ENCODE measurements at regions not wholly inside any gene's neighbourhood (a gene's known extent, or its start where the extent isn't known, plus 50 kb on each side); places are given as distances from the start of the nearest gene placed in this dataset.

DNA sequence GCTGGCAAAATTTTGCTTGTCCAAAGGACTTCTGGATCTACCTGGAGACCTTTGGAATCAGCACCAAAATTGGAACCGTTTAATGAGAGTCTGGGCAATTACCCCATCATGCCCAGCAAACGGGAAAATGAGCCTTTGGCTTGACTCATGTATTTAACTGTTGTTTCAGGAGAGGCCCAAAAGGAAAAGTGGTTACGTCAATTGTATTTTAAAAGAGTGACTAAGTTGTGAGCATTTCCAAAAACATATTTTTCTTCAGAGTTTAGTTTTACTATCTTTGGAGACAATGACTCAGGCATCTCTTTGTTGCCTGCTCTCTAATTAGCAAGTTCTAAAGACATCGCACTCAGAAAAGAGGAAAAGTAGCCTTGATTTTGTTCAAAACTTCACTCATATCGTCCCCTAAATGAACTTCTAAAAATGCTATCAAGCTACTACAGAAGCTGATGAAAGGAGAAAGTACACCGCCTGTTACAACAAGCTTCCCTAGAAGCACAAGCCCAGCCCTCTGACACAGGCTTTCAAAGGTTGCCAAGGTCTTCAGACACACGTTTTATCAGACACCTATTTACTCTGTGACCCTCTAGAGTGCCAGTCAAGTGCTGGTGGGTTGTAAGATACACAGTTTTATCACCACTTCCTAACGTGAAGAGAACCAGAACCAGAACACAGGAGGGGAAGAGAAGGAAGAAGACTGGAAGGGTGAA is 146.2 kb downstream of the TBX18 start (continued):
- TF ChIP-seq, protein P1, sequence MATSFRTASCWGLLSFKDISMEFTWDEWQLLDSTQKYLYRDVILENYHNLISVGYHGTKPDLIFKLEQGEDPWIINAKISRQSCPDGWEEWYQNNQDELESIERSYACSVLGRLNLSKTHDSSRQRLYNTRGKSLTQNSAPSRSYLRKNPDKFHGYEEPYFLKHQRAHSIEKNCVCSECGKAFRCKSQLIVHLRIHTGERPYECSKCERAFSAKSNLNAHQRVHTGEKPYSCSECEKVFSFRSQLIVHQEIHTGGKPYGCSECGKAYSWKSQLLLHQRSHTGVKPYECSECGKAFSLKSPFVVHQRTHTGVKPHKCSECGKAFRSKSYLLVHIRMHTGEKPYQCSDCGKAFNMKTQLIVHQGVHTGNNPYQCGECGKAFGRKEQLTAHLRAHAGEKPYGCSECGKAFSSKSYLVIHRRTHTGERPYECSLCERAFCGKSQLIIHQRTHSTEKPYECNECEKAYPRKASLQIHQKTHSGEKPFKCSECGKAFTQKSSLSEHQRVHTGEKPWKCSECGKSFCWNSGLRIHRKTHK (tag by site-specific recombination; IDR thresholded peaks at IDR 0.05) = no peak
- TF ChIP-seq, protein P2, sequence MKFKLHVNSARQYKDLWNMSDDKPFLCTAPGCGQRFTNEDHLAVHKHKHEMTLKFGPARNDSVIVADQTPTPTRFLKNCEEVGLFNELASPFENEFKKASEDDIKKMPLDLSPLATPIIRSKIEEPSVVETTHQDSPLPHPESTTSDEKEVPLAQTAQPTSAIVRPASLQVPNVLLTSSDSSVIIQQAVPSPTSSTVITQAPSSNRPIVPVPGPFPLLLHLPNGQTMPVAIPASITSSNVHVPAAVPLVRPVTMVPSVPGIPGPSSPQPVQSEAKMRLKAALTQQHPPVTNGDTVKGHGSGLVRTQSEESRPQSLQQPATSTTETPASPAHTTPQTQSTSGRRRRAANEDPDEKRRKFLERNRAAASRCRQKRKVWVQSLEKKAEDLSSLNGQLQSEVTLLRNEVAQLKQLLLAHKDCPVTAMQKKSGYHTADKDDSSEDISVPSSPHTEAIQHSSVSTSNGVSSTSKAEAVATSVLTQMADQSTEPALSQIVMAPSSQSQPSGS (tag by site-specific recombination; IDR thresholded peaks at IDR 0.05; ENCODE audit: low read depth) = peak; percentile 57
- TF ChIP-seq ZNF223 (tag by site-specific recombination; IDR thresholded peaks at IDR 0.05) (no peak), ZNF10 (tag by site-specific recombination; IDR thresholded peaks at IDR 0.05) (no peak), ZNF239 (tag by site-specific recombination; IDR thresholded peaks at IDR 0.05) (no peak), ZNF394 (tag by site-specific recombination; IDR thresholded peaks at IDR 0.05; ENCODE audit: borderline replicate concordance) (no peak), ZNF37A (tag by site-specific recombination; IDR thresholded peaks at IDR 0.05) (no peak), ZNF214 (tag by site-specific recombination; IDR thresholded peaks at IDR 0.05; ENCODE audit: borderline replicate concordance) (no peak), ZNF391 (tag by site-specific recombination; IDR thresholded peaks at IDR 0.05; ENCODE audit: borderline replicate concordance, low read depth) (no peak), ZNF629 (tag by site-specific recombination; IDR thresholded peaks at IDR 0.05) (peak; percentile 77), ZNF747 (tag by site-specific recombination; IDR thresholded peaks at IDR 0.05) (no peak), ZNF23 (tag by site-specific recombination; IDR thresholded peaks at IDR 0.05; ENCODE audit: borderline replicate concordance) (no peak), REPIN1 (tag by site-specific recombination; IDR thresholded peaks at IDR 0.05; ENCODE audit: low read depth) (no peak), ZBTB1 (tag by site-specific recombination; IDR thresholded peaks at IDR 0.05) (0 out of 2 replicates have a peak, but pooled peaks have one; percentile 9), ZNF221 (tag by site-specific recombination; IDR thresholded peaks at IDR 0.05; ENCODE audit: borderline replicate concordance) (no peak), ZNF416 (tag by site-specific recombination; IDR thresholded peaks at IDR 0.05) (no peak), ZNF707 (tag by site-specific recombination; IDR thresholded peaks at IDR 0.05) (no peak), ZNF544 (tag by site-specific recombination; IDR thresholded peaks at IDR 0.05) (no peak), ZBTB8A (tag by site-specific recombination; IDR thresholded peaks at IDR 0.05) (no peak), ZIC2 (tag by site-specific recombination; IDR thresholded peaks at IDR 0.05) (no peak), KLF16 (tag by site-specific recombination; IDR thresholded peaks at IDR 0.05) (no peak)
- TF ChIP-seq, protein P3, sequence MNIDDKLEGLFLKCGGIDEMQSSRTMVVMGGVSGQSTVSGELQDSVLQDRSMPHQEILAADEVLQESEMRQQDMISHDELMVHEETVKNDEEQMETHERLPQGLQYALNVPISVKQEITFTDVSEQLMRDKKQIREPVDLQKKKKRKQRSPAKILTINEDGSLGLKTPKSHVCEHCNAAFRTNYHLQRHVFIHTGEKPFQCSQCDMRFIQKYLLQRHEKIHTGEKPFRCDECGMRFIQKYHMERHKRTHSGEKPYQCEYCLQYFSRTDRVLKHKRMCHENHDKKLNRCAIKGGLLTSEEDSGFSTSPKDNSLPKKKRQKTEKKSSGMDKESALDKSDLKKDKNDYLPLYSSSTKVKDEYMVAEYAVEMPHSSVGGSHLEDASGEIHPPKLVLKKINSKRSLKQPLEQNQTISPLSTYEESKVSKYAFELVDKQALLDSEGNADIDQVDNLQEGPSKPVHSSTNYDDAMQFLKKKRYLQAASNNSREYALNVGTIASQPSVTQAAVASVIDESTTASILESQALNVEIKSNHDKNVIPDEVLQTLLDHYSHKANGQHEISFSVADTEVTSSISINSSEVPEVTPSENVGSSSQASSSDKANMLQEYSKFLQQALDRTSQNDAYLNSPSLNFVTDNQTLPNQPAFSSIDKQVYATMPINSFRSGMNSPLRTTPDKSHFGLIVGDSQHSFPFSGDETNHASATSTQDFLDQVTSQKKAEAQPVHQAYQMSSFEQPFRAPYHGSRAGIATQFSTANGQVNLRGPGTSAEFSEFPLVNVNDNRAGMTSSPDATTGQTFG (tag by site-specific recombination; IDR thresholded peaks at IDR 0.05; ENCODE audit: borderline replicate concordance) = no peak
- TF ChIP-seq, protein P4, sequence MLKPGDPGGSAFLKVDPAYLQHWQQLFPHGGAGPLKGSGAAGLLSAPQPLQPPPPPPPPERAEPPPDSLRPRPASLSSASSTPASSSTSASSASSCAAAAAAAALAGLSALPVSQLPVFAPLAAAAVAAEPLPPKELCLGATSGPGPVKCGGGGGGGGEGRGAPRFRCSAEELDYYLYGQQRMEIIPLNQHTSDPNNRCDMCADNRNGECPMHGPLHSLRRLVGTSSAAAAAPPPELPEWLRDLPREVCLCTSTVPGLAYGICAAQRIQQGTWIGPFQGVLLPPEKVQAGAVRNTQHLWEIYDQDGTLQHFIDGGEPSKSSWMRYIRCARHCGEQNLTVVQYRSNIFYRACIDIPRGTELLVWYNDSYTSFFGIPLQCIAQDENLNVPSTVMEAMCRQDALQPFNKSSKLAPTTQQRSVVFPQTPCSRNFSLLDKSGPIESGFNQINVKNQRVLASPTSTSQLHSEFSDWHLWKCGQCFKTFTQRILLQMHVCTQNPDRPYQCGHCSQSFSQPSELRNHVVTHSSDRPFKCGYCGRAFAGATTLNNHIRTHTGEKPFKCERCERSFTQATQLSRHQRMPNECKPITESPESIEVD (tag by site-specific recombination; IDR thresholded peaks at IDR 0.05) = peak; percentile 85
- TF ChIP-seq, protein P5, sequence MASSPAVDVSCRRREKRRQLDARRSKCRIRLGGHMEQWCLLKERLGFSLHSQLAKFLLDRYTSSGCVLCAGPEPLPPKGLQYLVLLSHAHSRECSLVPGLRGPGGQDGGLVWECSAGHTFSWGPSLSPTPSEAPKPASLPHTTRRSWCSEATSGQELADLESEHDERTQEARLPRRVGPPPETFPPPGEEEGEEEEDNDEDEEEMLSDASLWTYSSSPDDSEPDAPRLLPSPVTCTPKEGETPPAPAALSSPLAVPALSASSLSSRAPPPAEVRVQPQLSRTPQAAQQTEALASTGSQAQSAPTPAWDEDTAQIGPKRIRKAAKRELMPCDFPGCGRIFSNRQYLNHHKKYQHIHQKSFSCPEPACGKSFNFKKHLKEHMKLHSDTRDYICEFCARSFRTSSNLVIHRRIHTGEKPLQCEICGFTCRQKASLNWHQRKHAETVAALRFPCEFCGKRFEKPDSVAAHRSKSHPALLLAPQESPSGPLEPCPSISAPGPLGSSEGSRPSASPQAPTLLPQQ (tag by site-specific recombination; IDR thresholded peaks at IDR 0.05) = no peak
- TF ChIP-seq, protein P6, sequence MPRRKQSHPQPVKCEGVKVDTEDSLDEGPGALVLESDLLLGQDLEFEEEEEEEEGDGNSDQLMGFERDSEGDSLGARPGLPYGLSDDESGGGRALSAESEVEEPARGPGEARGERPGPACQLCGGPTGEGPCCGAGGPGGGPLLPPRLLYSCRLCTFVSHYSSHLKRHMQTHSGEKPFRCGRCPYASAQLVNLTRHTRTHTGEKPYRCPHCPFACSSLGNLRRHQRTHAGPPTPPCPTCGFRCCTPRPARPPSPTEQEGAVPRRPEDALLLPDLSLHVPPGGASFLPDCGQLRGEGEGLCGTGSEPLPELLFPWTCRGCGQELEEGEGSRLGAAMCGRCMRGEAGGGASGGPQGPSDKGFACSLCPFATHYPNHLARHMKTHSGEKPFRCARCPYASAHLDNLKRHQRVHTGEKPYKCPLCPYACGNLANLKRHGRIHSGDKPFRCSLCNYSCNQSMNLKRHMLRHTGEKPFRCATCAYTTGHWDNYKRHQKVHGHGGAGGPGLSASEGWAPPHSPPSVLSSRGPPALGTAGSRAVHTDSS (tag by site-specific recombination; IDR thresholded peaks at IDR 0.05) = no peak
- TF ChIP-seq, protein P7, sequence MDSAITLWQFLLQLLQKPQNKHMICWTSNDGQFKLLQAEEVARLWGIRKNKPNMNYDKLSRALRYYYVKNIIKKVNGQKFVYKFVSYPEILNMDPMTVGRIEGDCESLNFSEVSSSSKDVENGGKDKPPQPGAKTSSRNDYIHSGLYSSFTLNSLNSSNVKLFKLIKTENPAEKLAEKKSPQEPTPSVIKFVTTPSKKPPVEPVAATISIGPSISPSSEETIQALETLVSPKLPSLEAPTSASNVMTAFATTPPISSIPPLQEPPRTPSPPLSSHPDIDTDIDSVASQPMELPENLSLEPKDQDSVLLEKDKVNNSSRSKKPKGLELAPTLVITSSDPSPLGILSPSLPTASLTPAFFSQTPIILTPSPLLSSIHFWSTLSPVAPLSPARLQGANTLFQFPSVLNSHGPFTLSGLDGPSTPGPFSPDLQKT (IDR thresholded peaks at IDR 0.05; ENCODE audit: borderline replicate concordance, low read depth, low read length) = no peak
- TF ChIP-seq, protein P8, sequence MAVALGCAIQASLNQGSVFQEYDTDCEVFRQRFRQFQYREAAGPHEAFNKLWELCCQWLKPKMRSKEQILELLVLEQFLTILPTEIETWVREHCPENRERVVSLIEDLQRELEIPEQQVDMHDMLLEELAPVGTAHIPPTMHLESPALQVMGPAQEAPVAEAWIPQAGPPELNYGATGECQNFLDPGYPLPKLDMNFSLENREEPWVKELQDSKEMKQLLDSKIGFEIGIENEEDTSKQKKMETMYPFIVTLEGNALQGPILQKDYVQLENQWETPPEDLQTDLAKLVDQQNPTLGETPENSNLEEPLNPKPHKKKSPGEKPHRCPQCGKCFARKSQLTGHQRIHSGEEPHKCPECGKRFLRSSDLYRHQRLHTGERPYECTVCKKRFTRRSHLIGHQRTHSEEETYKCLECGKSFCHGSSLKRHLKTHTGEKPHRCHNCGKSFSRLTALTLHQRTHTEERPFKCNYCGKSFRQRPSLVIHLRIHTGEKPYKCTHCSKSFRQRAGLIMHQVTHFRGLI (tag by site-specific recombination; IDR thresholded peaks at IDR 0.05) = no peak

Data from HEK293 (cell line).